ENCODE measurements at regions not wholly inside any gene's neighbourhood (a gene's known extent, or its start where the extent isn't known, plus 50 kb on each side); places are given as distances from the start of the nearest gene placed in this dataset.
"Not testable (repeated sequence)": the region's sequence is repeated elsewhere in the genome, so short reads cannot be mapped to it uniquely, and the experiment has no call there.

GRCh38 chr14:19162034-19162706 lies 194.9 kb downstream of the POTEM start:
- H3K4me3 ChIP-seq (ENCODE audit: low read length); H3K36me3 ChIP-seq (ENCODE audit: insufficient read depth, low read length); H3K27ac ChIP-seq (ENCODE audit: low read depth in 1 of 2, low read length in 2 of 2); CTCF ChIA-PET; intact Hi-C loops (cut with DNase I, micrococcal nuclease); H3K27ac Mint-ChIP-seq; H3K9me3 Mint-ChIP-seq; H3K27me3 Mint-ChIP-seq; H3K36me3 Mint-ChIP-seq (ENCODE audit: low read depth); H3K9me3 ChIP-seq (ENCODE audit: control insufficient read depth in 1 of 2, insufficient read depth in 1 of 2, low read length in 2 of 2); H3K4me1 Mint-ChIP-seq (ENCODE audit: low read depth); POLR2A ChIA-PET; H3K4me3 Mint-ChIP-seq; ATAC-seq (ENCODE audit: poor library complexity); H3K27me3 ChIP-seq (ENCODE audit: control insufficient read depth in 1 of 2, insufficient read depth in 2 of 2, low read length in 2 of 2); H3K4me1 ChIP-seq (ENCODE audit: insufficient read depth, low read length): not testable (repeated sequence)
- DNase-seq: peak in 2 of 14 experiments; percentile 2 to 36

GRCh38 chr14:19162920-19163319 lies 195.7 kb downstream of the POTEM start:
- H3K36me3 Mint-ChIP-seq (ENCODE audit: low read depth); H3K4me3 Mint-ChIP-seq; H3K27me3 Mint-ChIP-seq; POLR2A ChIA-PET; H3K36me3 ChIP-seq (ENCODE audit: insufficient read depth, low read length); intact Hi-C loops (cut with DNase I, micrococcal nuclease); H3K4me1 ChIP-seq (ENCODE audit: insufficient read depth, low read length); H3K9me3 Mint-ChIP-seq; CTCF ChIA-PET; H3K4me3 ChIP-seq (ENCODE audit: low read length); H3K9me3 ChIP-seq (ENCODE audit: control insufficient read depth in 1 of 2, insufficient read depth in 1 of 2, low read length in 2 of 2); H3K27ac ChIP-seq (ENCODE audit: low read depth in 1 of 2, low read length in 2 of 2); H3K27ac Mint-ChIP-seq; ATAC-seq (ENCODE audit: poor library complexity); H3K27me3 ChIP-seq (ENCODE audit: control insufficient read depth in 1 of 2, insufficient read depth in 2 of 2, low read length in 2 of 2); H3K4me1 Mint-ChIP-seq (ENCODE audit: low read depth): not testable (repeated sequence)
- peak in 1 of 14 experiments; percentile 29 for DNase-seq

GRCh38 chr14:19163891-19164290 lies 196.7 kb downstream of the POTEM start:
- POLR2A ChIA-PET; H3K27ac ChIP-seq (ENCODE audit: low read depth in 1 of 2, low read length in 2 of 2); H3K4me3 Mint-ChIP-seq; ATAC-seq (ENCODE audit: poor library complexity); H3K4me1 ChIP-seq (ENCODE audit: insufficient read depth, low read length); H3K4me1 Mint-ChIP-seq (ENCODE audit: low read depth); H3K36me3 Mint-ChIP-seq (ENCODE audit: low read depth); CTCF ChIA-PET; H3K36me3 ChIP-seq (ENCODE audit: insufficient read depth, low read length); H3K27me3 Mint-ChIP-seq; H3K4me3 ChIP-seq (ENCODE audit: low read length); intact Hi-C loops (cut with DNase I, micrococcal nuclease); H3K27me3 ChIP-seq (ENCODE audit: control insufficient read depth in 1 of 2, insufficient read depth in 2 of 2, low read length in 2 of 2); H3K27ac Mint-ChIP-seq; H3K9me3 Mint-ChIP-seq: not testable (repeated sequence)
- H3K9me3 ChIP-seq (ENCODE audit: control insufficient read depth in 1 of 2, insufficient read depth in 1 of 2, low read length in 2 of 2): peaks cover 0 to 13% of the 10 kb centered on the region in 2 experiments
- DNase-seq: peak in 1 of 14 experiments; percentile 30

DNA sequence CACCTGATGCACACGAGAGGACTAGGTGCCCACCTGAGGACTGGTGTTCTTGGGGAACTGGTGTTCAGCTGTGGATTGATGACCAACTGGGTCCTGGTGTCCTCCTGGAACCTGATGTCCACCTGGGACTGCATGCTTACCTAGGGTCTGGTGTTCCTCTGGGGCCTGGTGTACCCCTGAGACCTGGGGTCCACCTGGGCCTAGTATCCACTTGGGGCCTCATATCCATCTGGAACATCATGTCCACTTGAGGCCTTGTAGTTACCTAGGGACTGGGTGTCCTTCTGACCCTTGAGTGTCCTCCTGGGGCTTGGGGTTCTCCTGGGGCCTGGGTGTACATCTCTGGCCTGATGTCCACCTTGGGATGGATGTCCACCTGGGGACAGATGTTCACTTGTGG lies 197.2 kb downstream of the POTEM start:
- intact Hi-C loops (cut with DNase I, micrococcal nuclease); H3K27ac ChIP-seq (ENCODE audit: low read depth in 1 of 2, low read length in 2 of 2); H3K9me3 Mint-ChIP-seq; CTCF ChIA-PET; H3K4me3 ChIP-seq (ENCODE audit: low read length); ATAC-seq (ENCODE audit: poor library complexity); POLR2A ChIA-PET; H3K27me3 ChIP-seq (ENCODE audit: control insufficient read depth in 1 of 2, insufficient read depth in 2 of 2, low read length in 2 of 2); H3K36me3 Mint-ChIP-seq (ENCODE audit: low read depth); H3K27me3 Mint-ChIP-seq; H3K4me3 Mint-ChIP-seq; H3K36me3 ChIP-seq (ENCODE audit: insufficient read depth, low read length); H3K27ac Mint-ChIP-seq; H3K4me1 Mint-ChIP-seq (ENCODE audit: low read depth); H3K4me1 ChIP-seq (ENCODE audit: insufficient read depth, low read length): not testable (repeated sequence)
- DNase-seq: peak in 1 of 14 experiments; percentile 33
- peaks cover 0 to 13% of the 10 kb centered on the region in 2 experiments for H3K9me3 ChIP-seq (ENCODE audit: control insufficient read depth in 1 of 2, insufficient read depth in 1 of 2, low read length in 2 of 2)

GRCh38 chr14:19166056-19166455 lies 198.8 kb downstream of the POTEM start:
- POLR2A ChIA-PET; H3K4me3 ChIP-seq (ENCODE audit: low read length); H3K36me3 ChIP-seq (ENCODE audit: insufficient read depth, low read length); H3K4me1 ChIP-seq (ENCODE audit: insufficient read depth, low read length); H3K27ac ChIP-seq (ENCODE audit: low read depth in 1 of 2, low read length in 2 of 2); H3K4me1 Mint-ChIP-seq (ENCODE audit: low read depth); intact Hi-C loops (cut with DNase I, micrococcal nuclease); CTCF ChIA-PET; H3K27ac Mint-ChIP-seq; H3K36me3 Mint-ChIP-seq (ENCODE audit: low read depth); ATAC-seq (ENCODE audit: poor library complexity); H3K4me3 Mint-ChIP-seq; H3K27me3 ChIP-seq (ENCODE audit: control insufficient read depth in 1 of 2, insufficient read depth in 2 of 2, low read length in 2 of 2); H3K27me3 Mint-ChIP-seq; H3K9me3 Mint-ChIP-seq: not testable (repeated sequence)
- DNase-seq: peak in 1 of 14 experiments; percentile 19
- H3K9me3 ChIP-seq (ENCODE audit: control insufficient read depth in 1 of 2, insufficient read depth in 1 of 2, low read length in 2 of 2): peaks cover 0 to 19% of the 10 kb centered on the region in 2 experiments

DNA sequence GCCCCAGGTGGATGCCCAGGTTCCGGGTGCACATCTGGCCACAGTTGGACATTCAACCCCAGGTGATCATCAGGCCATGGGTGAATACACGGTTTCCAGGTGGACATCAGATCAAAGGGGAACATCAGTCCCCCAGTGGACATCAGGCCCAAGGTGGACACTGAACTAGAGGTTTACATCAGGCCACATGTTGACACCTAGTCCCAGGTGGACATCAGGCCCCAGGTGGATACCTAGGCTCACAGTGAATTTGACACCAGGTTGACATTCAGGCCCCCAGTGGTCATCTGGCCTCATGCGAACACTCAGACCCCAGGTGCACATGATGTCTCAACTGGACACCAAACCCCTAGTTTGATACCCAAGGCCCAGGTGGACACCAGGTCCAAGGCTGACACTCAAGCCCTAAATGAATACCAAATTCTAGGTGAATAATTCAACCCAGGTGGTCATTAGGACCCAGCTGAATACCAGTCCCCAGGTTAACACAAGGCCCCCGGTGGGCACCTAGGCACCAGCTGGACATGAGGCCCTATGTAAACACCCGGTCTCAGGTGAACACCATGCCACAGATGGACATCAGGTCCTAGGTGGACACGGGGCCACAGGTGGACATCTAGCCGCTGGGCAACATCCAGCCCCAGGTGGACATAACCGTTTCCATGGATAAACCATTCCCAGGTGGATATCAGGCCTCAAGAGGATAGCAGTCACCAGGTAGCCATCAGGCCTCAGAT lies 200.4 kb downstream of the POTEM start:
- H3K36me3 ChIP-seq (ENCODE audit: insufficient read depth, low read length); intact Hi-C loops (cut with DNase I, micrococcal nuclease); POLR2A ChIA-PET; H3K4me1 Mint-ChIP-seq (ENCODE audit: low read depth); H3K4me1 ChIP-seq (ENCODE audit: insufficient read depth, low read length); H3K36me3 Mint-ChIP-seq (ENCODE audit: low read depth); H3K27ac Mint-ChIP-seq; H3K4me3 Mint-ChIP-seq; ATAC-seq (ENCODE audit: poor library complexity); H3K27me3 Mint-ChIP-seq; H3K4me3 ChIP-seq (ENCODE audit: low read length); H3K27ac ChIP-seq (ENCODE audit: low read depth in 1 of 2, low read length in 2 of 2); CTCF ChIA-PET; H3K9me3 Mint-ChIP-seq; H3K27me3 ChIP-seq (ENCODE audit: control insufficient read depth in 1 of 2, insufficient read depth in 2 of 2, low read length in 2 of 2): not testable (repeated sequence)
- peak in 1 of 14 experiments; percentile 44 for DNase-seq
- H3K9me3 ChIP-seq (ENCODE audit: control insufficient read depth in 1 of 2, insufficient read depth in 1 of 2, low read length in 2 of 2): peaks cover 0 to 19% of the 10 kb centered on the region in 2 experiments

DNA sequence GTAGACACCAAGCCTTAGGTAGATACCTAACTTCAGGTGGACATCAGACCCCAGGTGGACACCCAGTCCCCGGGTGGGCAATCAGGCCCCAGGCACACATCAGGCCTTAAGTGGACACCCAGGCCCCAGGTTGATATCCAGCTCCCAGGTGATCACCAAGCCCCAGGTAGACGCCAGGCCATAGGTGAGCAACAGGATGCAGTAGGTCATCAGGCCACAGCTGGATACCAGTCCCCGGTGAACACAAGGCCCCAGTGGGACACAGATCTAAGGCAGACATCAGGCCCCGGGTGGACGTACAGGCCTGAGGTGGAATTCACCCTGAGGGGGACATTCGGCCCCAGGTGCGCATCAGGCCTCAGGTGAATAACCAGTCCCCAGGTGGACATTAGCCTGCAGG lies 201.0 kb downstream of the POTEM start:
- H3K27me3 Mint-ChIP-seq; POLR2A ChIA-PET; intact Hi-C loops (cut with DNase I, micrococcal nuclease); H3K9me3 Mint-ChIP-seq; H3K36me3 ChIP-seq (ENCODE audit: insufficient read depth, low read length); ATAC-seq (ENCODE audit: poor library complexity); H3K4me1 ChIP-seq (ENCODE audit: insufficient read depth, low read length); CTCF ChIA-PET; H3K36me3 Mint-ChIP-seq (ENCODE audit: low read depth); H3K4me1 Mint-ChIP-seq (ENCODE audit: low read depth); H3K27ac ChIP-seq (ENCODE audit: low read depth in 1 of 2, low read length in 2 of 2); H3K27me3 ChIP-seq (ENCODE audit: control insufficient read depth in 1 of 2, insufficient read depth in 2 of 2, low read length in 2 of 2); H3K4me3 ChIP-seq (ENCODE audit: low read length); H3K4me3 Mint-ChIP-seq; H3K27ac Mint-ChIP-seq: not testable (repeated sequence)
- peak in 1 of 14 experiments; percentile 46 for DNase-seq
- peaks cover 0 to 19% of the 10 kb centered on the region in 2 experiments for H3K9me3 ChIP-seq (ENCODE audit: control insufficient read depth in 1 of 2, insufficient read depth in 1 of 2, low read length in 2 of 2)

All from CD4-positive, alpha-beta T cell (primary cell).